ENCODE measurements at regions not wholly inside any gene's neighbourhood (a gene's known extent, or its start where the extent isn't known, plus 50 kb on each side); places are given as distances from the start of the nearest gene placed in this dataset.
A peak's percentile ranks its signal among the peaks of the same experiment; 100 is the strongest.
"Not testable (repeated sequence)": the region's sequence is repeated elsewhere in the genome, so short reads cannot be mapped to it uniquely, and the experiment has no call there.

- DNase-seq (ENCODE audit: low spot score): no peak
Observed at GRCh38 chr5:62900976-62901375, 322.4 kb downstream of the LRRC70 start.

DNA sequence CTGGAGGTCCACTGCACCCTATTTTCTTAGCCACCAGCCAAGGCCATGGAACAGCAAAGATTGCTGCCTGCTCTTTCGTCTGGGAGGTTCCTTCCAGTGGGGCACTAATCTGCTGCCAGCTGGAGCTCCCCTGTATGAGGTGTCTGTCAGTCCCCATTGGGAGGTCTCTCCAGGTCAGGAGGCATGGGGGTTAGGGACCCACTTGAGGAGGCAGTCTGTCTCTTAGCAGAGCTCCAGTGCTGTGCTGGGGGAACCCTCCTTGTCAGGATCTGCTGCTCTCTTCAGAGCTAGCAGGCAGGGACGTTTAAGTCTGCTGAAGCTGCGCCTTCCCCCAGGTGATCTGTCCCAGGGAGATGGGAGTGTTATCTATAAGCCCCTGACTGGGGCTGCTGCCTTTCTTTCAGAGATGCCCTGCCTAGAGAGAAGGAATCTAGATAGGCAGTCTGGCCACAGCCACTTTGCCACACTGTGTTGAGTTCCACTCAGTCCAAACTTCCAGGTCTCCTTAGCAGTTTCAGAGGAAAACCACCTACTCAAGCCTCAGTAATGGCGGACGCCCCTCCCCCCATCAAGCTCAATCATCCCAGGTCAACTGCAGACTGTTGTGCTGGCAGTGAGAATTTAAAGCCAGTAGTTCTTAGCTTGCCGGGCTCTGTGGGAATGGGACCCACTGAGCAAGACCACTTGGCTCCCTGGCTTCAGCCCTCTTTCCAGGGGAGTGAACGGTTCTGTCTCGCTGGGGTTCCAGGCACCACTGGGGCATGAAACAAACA lies 317.7 kb downstream of the LRRC70 start:
- no peak for DNase-seq (ENCODE audit: low spot score)

DNA sequence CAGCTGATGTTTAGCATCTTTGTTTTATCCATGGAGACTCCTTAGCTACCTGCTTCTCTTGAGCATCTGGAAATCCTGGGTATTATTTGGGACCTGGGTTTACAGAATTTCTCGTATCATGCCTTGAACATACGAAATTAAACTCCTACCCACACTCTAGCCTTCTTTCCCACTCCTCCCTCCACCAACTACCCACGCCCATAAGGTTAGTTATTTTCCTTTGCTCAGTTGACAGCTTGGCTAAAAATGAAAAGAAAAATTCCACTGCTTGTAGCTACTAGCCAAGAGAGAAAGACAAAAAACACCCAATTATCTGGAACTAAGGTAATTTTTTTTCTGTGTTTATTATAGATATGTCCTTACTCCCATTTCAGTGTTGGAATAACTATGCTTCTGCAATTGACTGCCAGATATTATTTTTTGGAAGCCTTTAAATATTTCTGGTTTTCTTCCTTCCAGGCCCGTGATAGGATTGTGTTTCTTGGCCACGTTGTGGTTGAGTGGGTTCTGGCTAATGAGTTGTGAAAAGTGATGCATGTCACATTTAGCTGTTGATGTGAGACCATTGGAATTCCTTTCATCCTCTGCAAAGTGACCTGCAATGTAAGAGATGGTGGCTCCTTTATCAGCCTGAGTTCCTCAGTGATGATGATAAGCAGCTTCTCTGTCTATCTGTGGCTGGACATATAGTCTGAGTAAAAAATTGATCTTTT lies 308.1 kb downstream of the LRRC70 start:
- no peak for DNase-seq (ENCODE audit: low spot score)

GRCh38 chr5:62837330-62837729 lies 258.7 kb downstream of the LRRC70 start:
- not testable (repeated sequence) for DNase-seq (ENCODE audit: low spot score)

DNA sequence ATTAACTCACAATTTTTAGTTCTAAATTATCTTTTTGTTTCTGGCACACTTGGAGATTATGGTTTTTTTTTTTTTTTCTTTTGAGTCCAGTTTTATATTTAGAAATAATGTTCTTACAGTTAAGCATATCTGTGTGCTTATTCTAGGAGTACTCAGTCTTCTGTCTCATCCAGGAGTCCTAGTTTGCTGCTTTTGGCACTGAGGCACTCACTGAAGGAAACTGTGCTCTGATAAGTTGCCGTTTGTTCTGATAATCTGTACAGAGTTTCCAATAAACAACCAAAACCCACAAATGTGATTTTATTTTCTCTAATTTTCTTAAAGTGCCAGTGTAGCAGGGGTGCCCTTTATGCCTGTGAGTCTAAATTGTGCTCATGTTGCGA lies 251.0 kb downstream of the LRRC70 start:
- DNase-seq (ENCODE audit: low spot score): no peak

DNA sequence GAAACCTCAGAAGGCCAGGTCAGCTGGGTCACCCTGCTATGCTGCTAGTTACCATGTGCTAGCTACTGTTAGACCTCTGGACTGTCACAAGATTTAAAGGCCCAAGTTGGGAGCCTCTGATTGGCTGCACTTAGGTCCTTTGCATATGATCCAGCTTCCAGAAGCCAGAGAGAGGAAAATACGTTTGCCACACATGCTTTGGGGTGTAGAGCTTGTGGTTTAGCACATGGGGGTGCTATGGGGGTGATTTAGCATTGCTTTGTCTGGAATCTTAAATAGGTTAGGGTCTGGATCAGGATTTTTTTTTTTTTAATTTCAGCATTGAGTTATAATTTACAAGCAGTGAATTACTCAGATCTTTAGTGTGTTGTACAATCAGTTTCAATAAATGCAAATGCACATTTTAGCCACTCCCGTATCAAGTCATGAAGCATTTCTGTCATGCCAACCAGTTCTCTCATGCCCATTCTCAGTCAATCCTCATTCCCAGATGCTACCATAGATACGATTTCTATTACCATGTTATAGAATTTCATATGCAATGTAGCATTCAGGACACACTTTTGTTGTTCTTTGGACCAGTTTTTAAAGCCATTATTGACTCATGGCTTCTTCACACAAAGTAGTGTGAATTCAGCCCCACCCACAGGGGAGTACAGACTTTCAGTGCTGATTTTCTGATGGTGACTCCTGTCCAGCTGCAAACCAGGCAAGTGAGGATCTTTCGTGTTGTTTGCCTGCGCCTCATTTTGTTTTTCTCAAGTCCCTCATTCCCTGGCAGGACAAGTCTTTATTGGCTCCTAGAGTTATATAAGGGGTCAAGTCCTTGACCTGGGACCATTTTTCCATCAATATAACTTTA lies 250.4 kb downstream of the LRRC70 start:
- no peak for DNase-seq (ENCODE audit: low spot score)

DNA sequence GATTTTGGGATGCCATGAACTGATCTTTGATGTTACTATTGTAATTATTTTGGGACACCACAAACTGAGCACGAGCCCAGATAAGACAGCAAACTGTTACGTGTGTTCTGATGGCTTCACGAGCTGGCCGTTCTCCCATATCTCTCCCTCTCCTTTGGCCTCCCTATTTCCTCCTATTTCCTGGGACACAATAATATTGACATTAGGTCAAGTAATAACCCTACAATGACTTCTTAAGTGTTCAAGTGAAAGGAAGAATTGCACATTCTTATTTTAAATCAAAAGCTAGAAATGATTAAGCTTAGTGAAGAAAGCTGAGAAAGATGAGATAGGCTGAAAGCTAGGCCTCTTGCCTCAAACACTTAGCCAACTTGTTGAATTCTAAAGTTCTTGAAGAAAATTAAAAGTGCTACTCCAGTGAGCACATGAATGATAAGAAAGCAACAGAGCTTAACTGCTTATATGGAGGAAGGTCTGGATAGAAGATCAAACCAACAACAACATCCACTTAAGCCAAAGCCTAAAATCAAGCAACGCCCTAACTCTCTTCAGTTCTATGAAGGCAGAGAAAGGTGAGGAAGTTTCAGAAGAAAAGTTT lies 247.1 kb downstream of the LRRC70 start:
- no peak for DNase-seq (ENCODE audit: low spot score)

GRCh38 chr5:62824936-62825335 lies 246.3 kb downstream of the LRRC70 start:
- DNase-seq (ENCODE audit: low spot score): no peak

DNA sequence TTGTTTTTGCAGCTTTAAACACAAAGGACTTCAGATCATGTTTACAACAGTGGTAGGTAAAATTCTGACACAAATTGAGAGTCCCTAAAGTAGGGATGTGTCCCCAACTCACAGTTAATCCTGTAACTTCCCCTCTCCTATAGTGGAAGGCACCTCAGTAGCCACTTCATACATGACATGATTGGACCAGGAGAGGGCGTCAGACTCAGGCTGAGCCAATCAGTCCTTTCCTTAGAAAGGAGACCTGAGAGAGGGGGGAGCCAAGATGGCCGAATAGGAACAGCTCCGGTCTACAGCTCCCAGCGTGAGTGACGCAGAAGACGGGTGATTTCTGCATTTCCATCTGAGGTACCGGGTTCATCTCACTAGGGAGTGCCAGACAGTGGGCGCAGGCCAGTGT lies 238.4 kb downstream of the LRRC70 start:
- not testable (repeated sequence) for DNase-seq (ENCODE audit: low spot score)

DNA sequence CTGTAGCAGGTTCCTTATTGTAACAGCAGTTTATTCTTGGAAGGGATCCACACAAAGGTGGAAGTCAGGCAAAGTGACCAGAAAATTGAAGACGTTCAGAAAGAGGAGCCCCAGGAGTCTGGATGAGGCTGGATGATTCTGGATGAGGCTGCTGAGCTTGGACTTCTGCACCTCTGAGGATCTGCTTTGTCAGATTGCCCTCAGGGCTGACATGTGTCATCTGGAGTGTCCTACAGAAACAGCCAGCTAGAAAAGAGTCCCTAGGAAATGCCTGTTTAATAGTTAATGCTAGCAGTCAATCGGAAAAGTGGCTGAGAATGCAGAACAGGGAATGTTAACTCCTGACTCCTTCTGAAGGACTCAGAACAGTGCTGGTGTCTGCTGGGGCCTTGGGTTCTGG lies 236.4 kb downstream of the LRRC70 start:
- DNase-seq (ENCODE audit: low spot score): no peak

DNA sequence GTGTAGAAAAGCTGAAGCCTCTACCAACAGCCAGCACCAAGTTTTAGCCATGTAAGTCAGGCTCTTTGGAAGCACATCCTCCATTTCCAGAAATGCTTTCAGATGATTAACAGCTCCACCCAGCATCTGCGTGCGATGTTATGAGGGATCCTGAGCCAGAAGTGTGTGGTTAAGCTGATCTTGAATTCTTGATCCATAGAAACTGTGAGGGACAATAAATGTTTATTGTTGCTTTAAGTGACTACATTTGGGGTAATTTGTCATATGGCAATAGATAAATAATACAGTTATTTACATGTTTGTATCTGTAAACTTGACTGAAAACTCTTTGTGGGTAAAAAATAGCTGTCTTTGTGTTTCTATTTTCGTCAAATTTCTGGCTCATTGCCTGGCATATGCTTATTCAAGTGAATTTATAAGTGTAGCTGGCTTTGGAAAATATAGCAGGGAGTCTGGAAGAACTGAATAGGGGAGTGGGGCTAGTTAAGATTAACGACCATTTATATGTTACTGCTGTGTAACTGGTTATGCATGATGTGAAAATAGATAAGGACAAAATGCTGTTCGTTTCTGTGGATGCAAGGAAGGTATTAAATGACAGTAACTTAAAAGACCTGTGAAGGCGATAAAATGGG lies 234.1 kb downstream of the LRRC70 start:
- DNase-seq (ENCODE audit: low spot score): no peak

DNA sequence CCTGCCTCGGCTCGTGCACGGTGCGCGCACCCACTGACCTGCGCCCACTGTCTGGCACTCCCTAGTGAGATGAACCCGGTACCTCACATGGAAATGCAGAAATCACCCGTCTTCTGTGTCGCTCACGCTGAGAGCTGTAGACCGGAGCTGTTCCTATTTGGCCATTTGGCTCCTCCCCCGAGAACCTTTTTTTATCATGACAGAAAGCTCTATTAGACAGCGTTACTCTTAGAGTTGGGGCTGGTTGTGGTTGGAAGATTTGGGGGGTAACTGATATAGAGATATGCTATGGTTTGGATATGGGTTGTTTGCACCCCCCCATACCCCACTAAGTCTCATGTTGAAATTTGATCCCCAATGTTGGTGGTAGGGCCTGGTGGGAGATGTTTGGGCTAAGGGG lies 226.2 kb downstream of the LRRC70 start:
- DNase-seq (ENCODE audit: low spot score): not testable (repeated sequence)

GRCh38 chr5:62795926-62796325 lies 217.3 kb downstream of the LRRC70 start:
- DNase-seq (ENCODE audit: low spot score): no peak

DNA sequence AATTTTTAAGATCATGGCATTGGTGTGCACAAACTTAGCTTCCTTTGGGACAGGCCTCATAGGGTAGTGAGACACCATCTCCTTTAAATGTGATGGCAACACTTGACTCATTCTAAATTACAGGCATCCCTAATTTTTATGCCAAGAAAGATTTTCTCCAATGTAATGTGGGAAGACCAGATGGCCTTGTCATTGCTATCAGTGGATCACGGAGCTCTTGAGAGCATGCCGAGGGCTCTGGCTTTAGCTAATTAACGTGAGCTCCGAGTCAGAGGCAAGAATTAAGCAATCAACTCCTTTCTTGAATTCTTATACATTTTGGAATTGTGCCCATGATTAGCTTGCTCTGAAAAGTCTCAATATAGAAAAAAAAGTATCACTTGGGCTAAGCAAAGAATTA lies 215.8 kb downstream of the LRRC70 start:
- DNase-seq (ENCODE audit: low spot score): no peak

- peak; percentile 38 for DNase-seq (ENCODE audit: low spot score)
Observed at GRCh38 chr5:62791059-62791458, 212.4 kb downstream of the LRRC70 start.

GRCh38 chr5:62790348-62790747 lies 211.7 kb downstream of the LRRC70 start:
- DNase-seq (ENCODE audit: low spot score): no peak

GRCh38 chr5:62786099-62786498 lies 207.5 kb downstream of the LRRC70 start:
- DNase-seq (ENCODE audit: low spot score): no peak

GRCh38 chr5:62785588-62785987 lies 207.0 kb downstream of the LRRC70 start:
- no peak for DNase-seq (ENCODE audit: low spot score)

DNA sequence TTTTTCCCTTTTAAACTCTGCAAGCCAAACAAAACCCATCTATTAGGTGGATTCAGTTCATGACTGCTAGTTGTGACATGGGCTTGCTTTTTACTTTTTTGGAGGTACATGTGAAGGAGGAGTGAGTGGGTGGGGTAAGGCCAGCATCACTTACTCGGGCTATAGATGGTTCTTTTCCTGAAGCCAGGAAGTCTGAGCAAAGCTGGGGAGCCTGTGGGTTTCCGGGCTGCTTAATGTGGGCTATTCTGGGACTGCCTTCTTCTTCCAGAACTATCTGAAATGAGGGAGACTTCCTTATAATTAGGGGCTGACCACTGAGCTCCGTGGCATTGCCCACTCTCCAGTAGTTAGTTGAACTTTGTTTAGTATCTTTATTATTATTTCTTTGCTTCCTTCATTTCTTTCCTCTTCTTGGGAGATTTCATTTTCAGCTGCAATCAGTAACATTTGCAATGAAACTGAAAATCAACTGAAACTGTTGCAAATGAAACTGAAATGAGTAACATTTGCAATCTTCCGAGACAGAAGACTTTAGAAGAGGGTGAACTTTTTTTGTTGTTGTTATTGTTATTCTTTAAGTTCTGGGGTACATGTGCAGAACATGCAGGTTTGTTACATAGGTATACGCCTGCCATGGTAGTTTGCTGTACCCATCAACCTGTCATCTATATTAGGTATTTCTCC lies 204.9 kb downstream of the LRRC70 start:
- DNase-seq (ENCODE audit: low spot score): no peak

DNA sequence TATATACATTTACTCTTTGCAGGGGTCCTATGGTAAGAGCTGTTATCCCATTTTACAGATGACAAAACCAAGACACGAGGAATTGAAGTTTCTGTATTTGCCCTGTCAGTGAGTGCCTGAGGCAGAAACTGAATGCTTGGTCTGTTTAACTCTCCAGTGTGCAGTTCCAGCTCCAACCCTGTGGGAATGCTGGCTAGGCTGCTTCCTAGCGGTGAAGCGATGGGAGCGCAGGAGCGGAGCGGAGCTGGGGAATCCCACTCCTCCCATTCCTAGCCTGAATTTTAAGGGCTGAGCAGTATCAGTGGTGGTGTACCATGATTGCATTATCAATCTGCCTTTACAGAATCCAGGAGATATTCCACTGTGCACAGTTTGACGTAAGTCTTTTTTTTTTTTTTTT lies 202.3 kb downstream of the LRRC70 start:
- DNase-seq (ENCODE audit: low spot score): no peak

GRCh38 chr5:62780230-62780629 lies 201.6 kb downstream of the LRRC70 start:
- DNase-seq (ENCODE audit: low spot score): no peak
